HG02884 (cell line): ENCODE measurements at regions not wholly inside any gene's neighbourhood (a gene's known extent, or its start where the extent isn't known, plus 50 kb on each side); places are given as distances from the start of the nearest gene placed in this dataset.
"Not testable (repeated sequence)": the region's sequence is repeated elsewhere in the genome, so short reads cannot be mapped to it uniquely, and the experiment has no call there.

Source experiments
- ATAC-seq: cut with Tn5 transposase; IDR thresholded peaks from one replicate; pipeline ENCODE4 v1.9.1; 2021; ENCODE audit warnings: mild to moderate bottlenecking, moderate library complexity; ENCODE audit not compliant: unreplicated experiment

DNA sequence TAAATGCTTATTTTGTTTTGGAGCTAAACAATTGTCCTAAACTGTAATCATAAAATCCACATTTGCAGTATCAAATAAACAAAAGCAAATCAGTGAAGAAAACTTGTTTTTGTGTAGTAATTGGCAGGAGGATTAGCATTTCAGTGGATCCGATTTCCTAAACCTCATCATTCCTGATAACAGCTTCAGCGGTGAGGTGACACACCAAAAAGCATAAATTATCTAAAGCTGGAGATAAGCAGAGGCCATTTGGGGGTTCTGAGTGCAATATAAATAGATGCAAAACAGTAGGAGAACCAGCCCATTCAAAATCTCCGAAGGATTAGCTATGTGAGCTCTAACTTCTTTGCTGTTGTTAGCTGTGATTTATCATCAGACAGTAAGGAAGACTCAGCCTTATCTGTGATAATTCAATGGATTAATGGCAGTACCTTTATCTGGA is 235.8 kb downstream of the EPHA7 start:
- no peak for ATAC-seq

DNA sequence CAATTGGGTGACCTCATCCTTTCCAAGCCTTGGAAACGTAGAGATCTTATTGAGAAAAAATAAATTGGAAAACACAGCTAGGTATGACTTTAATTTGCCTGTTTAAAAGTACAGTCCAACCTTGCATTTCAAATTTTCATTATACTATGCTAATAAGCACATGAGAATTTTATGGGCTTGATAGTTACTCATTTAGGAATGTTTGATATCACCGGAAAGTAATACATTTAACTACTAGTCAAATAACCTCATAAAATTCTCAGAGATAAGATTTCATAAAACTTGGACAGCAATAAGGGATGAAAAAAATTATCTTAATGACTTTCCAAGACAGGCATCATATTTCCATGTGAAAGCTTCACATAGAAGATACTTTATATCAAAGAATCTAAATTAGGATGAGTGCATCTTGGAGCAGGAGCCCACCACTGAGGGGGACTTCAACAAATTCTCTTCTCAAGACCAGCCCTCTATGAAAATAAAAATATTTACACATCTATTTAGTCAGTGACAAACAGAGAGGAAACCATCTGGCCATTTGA is 236.3 kb downstream of the EPHA7 start:
- ATAC-seq: no peak

DNA sequence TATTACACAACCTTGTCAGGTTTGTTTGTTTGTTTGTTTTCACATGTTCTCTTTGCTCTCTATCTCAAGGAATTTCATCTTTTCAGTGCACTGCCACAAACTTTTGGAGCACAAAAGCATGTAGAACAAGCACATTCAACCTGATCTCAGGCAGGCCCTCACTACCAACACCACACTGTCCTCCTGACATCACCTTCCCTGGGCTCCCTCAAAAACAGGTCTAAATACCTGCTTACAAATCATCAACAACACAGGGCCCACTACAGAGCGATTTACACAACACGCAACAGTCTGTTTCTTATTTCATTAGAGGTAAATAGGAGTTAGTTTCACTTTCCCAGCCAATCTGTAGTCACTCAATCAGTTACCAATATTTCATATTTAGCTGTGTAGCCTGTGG is 241.4 kb downstream of the EPHA7 start:
- no peak for ATAC-seq

DNA sequence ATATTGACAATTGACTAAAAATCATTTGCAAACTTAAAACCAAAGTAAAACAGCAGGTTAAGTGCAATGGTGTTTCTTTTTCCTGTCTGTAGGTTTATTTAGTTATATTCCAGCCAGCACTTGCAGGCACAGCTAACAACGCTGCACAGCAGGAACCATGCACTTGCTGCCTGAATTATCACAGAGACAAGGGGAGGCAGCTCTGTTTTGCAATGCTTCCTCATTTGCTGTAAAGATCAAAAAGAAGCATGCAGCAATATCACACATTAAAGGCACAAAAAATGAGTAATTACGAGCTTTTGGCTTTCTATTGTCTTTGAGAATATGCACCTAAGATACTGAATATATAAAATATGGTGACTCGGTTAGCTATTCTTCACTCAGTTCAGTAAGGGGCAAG is 241.9 kb downstream of the EPHA7 start:
- no peak for ATAC-seq

DNA sequence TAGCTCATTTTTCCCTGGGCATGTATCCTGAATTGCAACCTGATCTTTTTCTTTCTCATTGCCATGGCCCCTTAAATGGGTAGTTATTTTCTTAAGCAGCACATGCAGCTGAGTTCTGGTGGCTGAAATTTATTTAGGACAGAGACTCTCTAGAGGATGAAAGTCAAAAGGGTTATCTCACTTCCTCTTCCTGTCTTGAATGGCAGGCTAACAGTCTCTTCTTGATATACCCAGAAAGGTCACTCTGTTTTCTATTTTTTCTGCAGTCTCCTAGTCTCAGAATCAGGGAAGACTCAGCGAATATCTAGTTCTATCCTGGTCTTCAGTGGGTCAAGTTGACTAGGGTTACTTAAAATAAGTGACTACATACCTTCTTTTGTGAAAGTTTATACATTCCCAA is 243.3 kb downstream of the EPHA7 start:
- no peak for ATAC-seq

DNA sequence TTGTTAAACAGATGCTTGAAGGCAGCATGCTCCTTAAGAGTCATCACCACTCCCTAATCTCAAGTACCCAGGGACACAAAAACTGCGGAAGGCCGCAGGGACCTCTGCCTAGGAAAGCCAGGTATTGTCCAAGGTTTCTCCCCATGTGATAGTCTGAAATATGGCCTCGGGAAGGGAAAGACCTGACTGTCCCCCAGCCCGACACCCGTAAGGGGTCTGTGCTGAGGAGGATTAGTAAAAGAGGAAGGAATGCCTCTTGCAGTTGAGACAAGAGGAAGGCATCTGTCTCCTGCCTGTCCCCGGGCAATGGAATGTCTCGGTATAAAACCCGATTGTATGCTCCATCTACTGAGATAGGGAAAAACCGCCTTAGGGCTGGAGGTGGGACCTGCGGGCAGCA is 245.8 kb downstream of the EPHA7 start:
- ATAC-seq: not testable (repeated sequence)

DNA sequence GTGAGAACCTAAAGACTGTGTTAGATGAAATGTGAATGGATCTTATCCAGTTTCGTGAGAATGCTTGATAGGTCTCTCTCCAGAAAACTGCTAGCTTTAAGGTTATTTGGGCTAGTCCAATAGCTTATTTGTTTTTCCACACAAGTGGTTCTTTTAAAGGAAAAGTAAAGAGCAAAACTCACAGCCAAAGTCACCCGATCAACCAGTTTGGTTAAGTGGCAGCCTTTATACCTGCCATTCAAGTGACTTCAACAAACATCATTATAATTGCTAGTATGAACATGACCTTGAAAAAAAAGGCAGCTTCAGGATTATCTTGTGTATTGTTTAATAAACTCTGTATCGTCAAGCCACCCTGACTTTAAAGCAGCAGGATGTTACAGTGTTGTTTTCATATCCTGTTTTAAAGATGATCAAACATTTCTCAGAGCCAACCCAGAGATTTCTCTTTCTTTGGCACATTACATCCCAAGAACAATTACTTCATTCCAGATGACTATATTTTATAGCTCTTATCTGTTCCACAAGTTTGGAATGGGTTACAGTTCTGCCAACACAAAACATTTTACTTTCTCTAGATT is 253.4 kb downstream of the EPHA7 start:
- no peak for ATAC-seq

DNA sequence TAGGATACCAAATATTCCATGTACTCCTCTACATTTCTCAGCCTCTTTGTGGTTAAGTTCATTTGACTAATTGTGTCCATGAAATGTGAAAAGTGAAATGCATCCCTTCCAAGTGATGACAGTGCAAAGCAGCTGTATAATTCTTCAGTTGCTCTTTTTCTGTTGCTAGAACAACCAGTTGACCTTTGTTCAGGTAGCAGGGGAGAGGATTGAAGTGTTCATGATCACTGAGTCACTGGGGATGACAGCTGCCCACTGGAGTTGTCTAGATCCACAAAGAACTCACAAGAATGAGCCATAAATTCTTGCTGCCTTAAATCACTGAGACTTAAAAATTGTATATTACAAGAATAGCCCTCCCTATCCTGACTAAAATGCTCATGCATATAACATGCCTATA is 254.6 kb downstream of the EPHA7 start:
- ATAC-seq: no peak

DNA sequence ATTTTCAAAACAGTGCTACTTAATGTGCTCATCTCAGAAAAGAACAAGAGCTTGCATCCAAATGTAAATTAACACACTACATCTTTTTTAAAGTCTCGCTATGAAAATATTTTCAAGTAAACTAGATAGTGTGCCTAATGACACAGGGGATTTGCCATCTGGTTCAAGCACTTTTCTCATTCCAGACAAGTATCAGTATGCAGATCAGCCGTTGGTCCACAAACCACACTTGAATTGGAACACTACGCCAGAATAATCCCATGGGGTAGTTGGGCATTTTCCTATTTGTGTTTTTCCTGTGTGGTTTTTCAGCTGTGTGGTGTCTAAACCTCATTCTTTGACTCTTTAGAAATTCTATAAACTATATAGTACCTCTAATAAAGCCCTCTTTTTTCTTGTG is 256.2 kb downstream of the EPHA7 start:
- ATAC-seq: no peak

DNA sequence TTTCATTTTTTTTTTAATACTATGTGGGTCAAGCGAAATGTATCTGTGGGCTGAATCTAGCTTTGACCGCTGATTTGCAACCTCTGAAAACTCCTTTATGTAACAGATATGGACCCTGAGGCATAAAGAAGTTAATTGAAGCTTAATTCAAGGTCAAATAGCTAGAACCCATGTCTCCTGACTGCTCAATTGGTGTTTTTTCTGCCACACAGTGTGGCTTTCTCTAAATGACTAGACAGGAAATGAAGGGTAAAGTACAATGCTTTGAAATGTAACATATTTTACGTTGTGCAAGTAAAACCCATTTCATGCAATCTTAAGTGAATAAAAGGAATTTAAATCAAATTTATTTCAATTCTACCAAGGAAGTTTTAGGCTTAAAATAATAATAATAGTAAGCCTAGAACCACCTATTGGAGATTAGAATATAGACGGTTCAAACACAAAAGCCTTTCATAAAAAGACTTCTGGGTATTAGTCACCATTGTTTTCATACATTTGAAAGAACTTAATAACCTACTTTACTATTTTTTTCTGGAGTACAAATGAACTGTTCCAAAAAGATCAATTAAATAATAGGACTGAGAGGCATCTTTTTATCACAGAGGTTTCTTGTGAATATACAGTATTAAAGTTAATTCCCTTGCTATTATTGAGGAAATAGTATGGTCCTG is 279.8 kb downstream of the EPHA7 start:
- ATAC-seq: no peak

DNA sequence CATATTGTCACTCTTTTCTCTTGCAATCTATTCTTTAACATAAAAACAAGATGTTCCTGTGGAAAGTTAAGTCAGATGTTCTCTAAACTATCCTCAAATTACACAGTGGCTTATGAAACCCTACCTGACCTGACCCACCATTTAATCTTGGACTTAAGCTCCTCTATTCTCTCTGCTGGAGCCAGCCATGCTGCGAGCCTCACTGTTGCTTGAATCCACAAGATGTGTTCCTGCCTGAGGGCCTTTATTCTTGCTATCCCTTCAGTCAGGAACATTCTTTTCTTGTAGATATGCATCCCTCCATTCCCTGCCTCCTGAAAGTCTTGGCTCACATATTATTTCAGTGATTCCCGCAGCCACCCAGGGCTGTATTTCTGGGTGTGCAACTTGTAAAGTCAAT is 283.2 kb downstream of the EPHA7 start:
- ATAC-seq: no peak

DNA sequence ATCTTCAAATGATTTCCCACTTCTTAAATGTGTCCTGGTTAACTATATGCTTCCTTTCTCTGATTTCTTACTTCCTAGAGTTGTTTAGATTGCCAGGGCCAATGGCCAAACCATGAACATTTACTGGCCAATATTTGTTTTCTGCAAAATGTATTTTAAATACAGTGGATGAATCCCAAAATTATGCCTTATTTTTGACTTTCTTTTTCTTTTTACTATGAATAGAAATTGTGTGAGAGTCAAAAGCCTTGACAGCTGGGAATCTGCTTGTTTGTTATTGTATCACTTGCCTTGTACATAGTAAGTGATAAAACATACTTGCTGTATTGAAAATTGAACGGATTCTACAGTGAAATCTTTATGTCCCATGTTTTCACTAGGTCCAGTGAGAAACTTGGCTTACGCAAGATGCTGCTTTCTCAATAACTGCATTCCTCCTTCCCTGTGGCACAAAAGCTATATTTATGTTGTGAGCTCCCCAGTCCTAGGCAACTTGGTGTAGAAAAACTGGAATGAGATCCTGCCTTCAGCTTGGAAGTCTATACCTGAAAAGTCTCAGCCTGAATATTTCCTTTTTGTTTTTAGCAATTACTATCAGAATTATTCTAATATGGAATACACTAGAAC is 295.2 kb downstream of the EPHA7 start:
- no peak for ATAC-seq

DNA sequence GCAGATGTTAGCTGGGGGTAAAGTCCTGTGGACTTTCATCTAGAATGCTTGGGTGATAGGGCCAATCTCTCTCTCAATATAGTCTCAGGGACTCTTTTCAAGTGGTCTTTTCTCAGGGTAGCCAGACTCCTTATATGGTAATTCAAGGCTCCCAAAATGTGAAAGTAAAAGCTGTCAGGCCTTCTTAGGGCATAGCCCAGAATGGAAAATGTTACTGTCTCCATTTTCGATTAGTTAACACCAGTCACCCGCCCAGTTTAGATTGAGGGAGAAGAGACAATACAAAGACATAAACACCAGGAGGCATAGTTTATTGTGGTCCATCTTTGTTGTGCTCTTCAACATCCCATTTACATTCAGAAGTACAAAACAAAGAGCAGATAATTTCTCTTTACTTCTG is 295.8 kb downstream of the EPHA7 start:
- ATAC-seq: no peak

DNA sequence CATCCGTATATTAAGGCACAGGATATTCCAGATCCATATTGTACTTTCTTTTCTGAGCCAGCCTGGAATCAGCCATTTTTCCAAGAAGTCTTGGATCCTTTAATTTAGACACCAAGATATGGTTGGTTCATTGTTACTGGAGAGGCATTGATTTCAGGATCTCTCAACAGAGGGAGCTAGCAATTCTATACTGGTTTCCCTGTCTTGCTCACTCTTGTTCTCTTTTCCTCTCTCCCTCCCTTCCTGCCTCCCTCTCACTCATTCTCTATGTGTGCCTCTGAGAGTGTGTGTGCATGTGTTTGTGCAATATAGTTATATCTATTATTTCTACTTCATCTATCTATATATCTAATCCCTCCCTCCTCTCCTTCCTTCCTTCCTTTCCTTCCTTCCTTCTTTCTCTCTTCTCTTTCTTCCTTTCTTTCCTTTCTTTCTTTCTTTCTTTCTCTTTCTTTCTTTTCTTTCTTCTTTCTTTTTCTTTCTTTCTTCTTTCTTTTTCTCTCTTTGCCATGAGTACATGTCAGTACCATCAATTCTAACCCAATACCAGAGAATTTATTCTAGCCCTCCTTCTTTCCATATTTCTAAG is 299.1 kb downstream of the EPHA7 start:
- ATAC-seq: no peak

DNA sequence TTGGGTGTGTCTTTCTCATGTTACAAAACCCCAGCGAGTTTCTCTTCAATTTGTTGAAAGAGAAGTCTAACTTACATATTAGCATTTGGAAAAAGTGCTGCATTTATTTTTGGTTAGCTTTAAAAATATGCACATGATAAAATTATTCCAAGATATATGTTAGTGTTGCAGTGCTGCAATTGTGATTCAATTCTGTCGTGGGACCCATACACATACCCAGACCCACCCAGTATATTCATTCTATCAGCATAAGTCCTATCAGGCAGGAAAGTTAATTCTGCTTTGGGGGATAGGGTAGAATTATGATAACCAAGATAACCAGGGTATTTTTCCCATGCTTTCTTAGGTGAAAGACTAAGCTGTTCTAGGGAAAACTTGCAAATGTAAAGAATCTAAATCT is 313.5 kb downstream of the EPHA7 start:
- ATAC-seq: no peak

DNA sequence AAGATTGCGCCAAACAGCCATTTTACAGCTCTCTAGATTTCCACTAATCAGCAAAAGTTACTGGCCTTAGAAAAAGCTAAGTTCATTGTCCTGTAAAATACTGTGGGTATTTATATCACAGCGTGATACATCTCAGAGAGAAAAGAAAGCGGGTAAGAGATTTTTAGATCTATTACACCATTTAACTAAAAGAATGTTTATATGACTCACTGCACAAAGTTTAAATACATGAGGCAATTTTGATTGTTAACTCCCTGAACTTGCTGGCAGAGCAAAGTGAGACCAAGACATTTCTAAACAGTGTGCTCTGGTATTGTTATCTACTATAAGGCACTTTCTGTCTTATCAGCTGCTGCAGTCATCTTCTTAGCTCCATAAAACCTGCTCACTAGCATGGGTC is 314.3 kb downstream of the EPHA7 start:
- ATAC-seq: no peak

DNA sequence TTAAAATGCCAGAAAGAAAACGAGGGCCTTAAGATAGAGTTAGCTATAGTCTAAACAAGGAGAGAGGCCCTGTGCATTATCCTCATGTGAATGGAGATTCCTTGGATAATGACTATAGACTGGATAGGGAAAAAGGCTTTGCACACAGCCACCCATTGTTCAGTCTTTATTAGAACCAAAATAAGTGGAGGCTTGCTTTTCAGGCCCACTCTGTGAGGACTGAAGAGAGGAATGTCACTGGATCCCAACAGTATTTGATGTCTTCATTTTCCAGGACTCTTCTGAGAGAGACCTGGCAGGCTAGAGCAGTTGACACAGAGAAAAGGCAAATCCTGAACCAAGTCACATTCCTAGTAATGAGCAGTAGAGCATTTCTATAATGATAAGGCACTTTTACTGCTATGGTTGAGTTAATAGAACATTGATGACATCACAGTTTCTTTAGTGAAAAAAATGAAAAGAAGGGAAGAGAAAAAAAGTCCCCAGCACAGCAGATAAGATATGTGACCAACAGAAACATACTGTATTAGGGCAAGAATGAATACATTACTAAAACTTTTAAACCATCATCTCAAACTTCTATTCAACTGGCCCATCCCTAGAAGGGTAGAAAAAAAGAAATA is 315.1 kb downstream of the EPHA7 start:
- ATAC-seq: no peak

DNA sequence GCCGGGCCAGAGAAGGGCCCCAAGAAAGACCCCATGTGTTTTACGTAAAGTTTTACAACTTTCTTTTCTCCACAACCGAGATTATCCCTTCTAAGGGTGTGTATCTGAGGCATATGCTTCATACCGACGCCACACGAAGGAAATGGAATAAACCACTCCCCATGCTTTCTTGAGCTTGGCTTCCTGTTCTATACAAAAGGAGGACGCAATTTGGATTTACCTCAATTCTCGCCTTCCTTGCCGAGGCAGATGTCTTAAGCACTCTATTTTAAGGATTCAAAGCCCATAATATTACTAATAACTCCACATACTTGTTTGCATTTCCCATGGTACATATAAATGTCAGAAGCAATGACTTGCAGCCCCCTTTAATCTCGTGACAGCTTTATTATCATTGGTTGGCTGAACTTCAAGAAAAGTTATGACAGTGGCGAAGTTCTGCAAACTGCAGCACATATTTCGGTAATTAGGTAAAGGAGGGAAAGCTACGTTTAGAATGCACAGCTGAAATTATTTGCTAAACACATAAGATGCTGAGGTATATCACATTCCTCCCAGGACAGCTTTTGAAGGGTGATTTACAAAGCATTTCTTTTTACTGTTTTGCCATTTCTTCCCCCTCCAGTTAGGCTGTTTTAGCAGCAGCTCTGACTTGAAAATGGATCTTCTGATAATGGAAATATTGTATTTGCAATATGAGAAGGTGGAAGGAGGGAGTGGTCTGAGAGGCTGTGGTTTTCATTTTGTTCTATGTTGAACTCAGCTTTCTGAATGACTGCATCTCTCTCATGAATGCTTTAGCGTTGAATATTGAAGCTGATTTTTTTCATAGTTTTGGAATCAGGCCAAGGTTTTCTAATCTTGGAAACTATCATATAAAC is 330.5 kb downstream of the EPHA7 start:
- ATAC-seq: no peak

DNA sequence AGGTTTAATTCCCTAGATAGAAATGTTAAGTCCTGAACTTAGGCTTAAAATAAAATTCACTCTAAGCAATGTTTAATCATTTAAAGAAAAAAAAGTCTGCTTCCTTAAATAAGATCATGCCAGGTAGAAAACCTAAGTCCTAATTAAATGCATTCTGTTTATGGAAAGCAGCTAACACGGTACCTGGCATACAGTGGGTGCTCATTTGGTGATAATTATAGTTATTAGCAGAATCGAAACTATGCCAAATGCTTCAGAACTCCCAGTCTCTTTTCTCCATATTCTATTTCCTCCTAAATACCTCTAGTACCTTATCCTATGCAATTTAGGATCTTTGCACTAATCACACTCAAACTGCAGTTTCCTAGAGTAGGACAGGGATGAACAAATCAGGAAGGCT is 331.8 kb downstream of the EPHA7 start:
- ATAC-seq: no peak

DNA sequence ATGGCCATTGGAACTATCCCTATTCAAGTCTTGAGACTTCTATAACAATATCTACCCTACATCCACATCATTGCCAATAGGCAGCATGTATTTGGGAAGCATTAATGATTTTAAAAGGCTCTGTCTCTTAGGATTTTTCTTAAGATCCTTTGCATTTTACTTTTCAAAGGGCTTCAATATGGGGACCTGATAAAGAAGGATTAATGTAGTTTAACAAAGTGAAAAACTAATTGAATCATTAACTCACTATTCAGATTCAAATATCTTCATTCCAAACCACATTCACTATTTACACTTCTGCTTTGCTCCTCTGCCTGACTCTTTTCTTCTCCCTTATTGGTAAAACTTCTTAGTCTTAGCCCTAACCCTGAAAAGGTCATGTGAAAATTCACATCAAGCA is 333.0 kb downstream of the EPHA7 start:
- ATAC-seq: no peak
